Astrocyte (in vitro differentiated cells and primary cell): ENCODE measurements at regions not wholly inside any gene's neighbourhood (a gene's known extent, or its start where the extent isn't known, plus 50 kb on each side); places are given as distances from the start of the nearest gene placed in this dataset.

ENCODE experiments used
- EZH2 ChIP-seq: IDR thresholded peaks from 2 replicates; pipeline ENCODE4 v1.6.1; 2012; ENCODE audit warnings: mild to moderate bottlenecking, low read length, inconsistent platforms; ENCODE audit not compliant: insufficient read depth
- TF ChIP-seq, protein P1 (sequence below): IDR thresholded peaks from 2 replicates; pipeline ENCODE4 v1.5.1; 2011; ENCODE audit warnings: low read depth, mild to moderate bottlenecking, inconsistent platforms, low read length, moderate library complexity; ENCODE audit not compliant: insufficient read depth

DNA sequence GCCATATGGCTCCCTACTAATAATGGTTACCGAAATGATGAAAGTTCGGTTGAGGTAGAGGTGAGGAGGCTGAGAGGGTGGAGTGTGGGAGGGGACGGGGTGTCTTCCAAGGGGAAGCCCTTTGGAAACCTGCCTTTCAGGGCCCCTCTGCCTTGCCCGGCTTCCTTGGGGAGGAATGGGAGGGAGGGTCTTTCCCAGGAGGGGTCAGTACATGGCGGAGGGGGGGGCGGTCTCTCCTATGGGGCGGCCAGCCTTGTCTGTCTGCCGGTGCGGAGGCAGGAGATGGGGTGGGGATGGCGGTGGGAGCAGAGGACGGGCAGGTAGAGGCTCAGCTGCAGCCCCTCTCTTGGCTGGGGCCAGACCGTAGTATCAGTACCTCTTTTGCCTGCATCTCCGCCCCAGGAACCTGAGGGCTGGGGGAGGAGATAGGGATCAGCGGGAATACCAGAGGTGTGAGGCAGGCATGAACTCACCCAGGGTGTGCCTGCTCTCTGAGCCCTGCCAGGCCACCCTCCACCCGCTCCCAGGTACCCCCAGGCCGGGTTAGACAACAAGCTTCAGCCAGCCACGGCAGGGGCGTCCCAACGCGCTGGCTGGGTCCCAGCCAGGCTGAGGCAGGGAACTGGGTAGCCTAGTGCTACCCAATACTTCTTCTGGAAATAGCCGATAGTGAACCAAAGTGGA lies 79.4 kb upstream of the POU3F1 start:
- TF ChIP-seq, protein P1, sequence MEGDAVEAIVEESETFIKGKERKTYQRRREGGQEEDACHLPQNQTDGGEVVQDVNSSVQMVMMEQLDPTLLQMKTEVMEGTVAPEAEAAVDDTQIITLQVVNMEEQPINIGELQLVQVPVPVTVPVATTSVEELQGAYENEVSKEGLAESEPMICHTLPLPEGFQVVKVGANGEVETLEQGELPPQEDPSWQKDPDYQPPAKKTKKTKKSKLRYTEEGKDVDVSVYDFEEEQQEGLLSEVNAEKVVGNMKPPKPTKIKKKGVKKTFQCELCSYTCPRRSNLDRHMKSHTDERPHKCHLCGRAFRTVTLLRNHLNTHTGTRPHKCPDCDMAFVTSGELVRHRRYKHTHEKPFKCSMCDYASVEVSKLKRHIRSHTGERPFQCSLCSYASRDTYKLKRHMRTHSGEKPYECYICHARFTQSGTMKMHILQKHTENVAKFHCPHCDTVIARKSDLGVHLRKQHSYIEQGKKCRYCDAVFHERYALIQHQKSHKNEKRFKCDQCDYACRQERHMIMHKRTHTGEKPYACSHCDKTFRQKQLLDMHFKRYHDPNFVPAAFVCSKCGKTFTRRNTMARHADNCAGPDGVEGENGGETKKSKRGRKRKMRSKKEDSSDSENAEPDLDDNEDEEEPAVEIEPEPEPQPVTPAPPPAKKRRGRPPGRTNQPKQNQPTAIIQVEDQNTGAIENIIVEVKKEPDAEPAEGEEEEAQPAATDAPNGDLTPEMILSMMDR: no peak
- TF ChIP-seq EZH2: no peak
